Prostate gland (tissue), 2 donors: ENCODE measurements at regions not wholly inside any gene's neighbourhood (a gene's known extent, or its start where the extent isn't known, plus 50 kb on each side); places are given as distances from the start of the nearest gene placed in this dataset.

Experiments
- DNase-seq: peaks from one replicate; pipeline ENCODE4 v3.0.0-alpha.2; 2019; ENCODE audit warnings: low spot score
- H3K27ac ChIP-seq, 2 donors: fragments of 200-600 bp; sonication (generic); 2 replicates each; pipeline ENCODE4 v1.5.1; 2017 to 2019
- H3K27me3 ChIP-seq: fragments of 200-600 bp; sonication (generic); replicated peaks from 2 replicates; pipeline ENCODE4 v1.5.1; 2019; ENCODE audit not compliant: insufficient read depth
- H3K36me3 ChIP-seq, 2 donors: fragments of 200-600 bp; sonication (generic); 1 replicate in 1 of 2; 2 replicates in 1 of 2; pipeline versions ENCODE4 v1.5.1 to v1.8.1; 2017 to 2019
- H3K4me1 ChIP-seq: fragments of 200-600 bp; sonication (generic); replicated peaks from 2 replicates; pipeline ENCODE4 v1.5.1; 2019
- H3K4me3 ChIP-seq, 2 donors: fragments of 200-600 bp; sonication (generic); 2 replicates each; pipeline ENCODE4 v1.5.1; 2017 to 2019
- H3K9me3 ChIP-seq: fragments of 200-600 bp; sonication (generic); 2 replicates; pipeline ENCODE4 v1.5.1; 2017
- CTCF ChIP-seq, 4 experiments: fragments of 200-600 bp in 2 of 4; fragments of 450-650 bp in 2 of 4; sonication (generic) in 2 of 4; IDR thresholded peaks; 1 replicate in 3 of 4; 2 replicates in 1 of 4; pipeline ENCODE4 v1.5.1; 2016 to 2019; ENCODE audit warnings: antibody characterized with exemption in 4 of 4, mild to moderate bottlenecking in 2 of 4, moderate library complexity in 2 of 4
- POLR2A ChIP-seq: fragments of 450-650 bp; IDR thresholded peaks from one replicate; pipeline ENCODE4 v1.6.1; 2016; ENCODE audit warnings: antibody characterized with exemption, mild to moderate bottlenecking
- POLR2AphosphoS5 ChIP-seq: sonication (generic); formaldehyde crosslinking; IDR thresholded peaks from one replicate; pipeline ENCODE4 v1.6.1; 2017; ENCODE audit warnings: antibody characterized with exemption
- WGBS: methylation state at CpG from one replicate; pipeline ENCODE4 v1.1.5; 2018; 5-methylcytosine and 5-hydroxymethylcytosine counted together
- intact Hi-C: fragments of 100-400 bp; cut with DNase I; formaldehyde crosslinking; loops from one replicate; pipeline ENCODE4 v1.14.2; 2022

DNA sequence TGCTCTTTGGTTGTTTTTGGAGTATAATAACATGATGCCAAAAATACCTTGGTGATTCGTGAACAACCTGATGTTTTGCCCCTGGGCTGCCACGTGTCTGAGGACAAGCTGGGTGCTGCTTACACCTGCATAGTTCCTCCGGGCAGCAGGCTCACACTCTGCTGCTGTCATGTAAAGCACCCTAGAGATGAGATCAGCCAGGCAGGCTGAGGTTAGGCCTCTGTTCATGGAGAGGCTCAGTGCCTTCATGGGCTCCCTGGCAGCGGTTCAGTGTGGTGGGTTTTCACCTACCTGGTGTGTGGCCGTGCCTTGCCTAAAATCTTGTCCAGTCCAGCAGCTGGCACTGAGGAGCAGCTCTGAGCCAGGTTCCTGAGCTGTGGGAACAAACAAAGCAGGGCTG lies 60.1 kb upstream of the TAGAP start:
- Histone ChIP-seq H3K4me3 (no peak overlapping the region), H3K36me3 (no peaks in the 10 kb centered on the region), H3K4me1 (no peaks in the 10 kb centered on the region), H3K9me3 (no peaks in the 10 kb centered on the region), H3K27me3 (no peaks in the 10 kb centered on the region), H3K27ac (no peak overlapping the region)
- DNase-seq, result no peak
- intact Hi-C loops, result loop anchor here (2.0 to 10.0 kb wide), 3 partner anchors 62 to 400 kb away; partner anchors contain the start of gene RSPH3
- 51% methylated on average over 5 of the region's 5 CpGs for WGBS
- TF ChIP-seq POLR2A, result no peak
- TF ChIP-seq CTCF (IDR thresholded peaks at IDR 0.05), result no peak
- no peak for TF ChIP-seq POLR2AphosphoS5

- peak; percentile 32 for DNase-seq
- 36% methylated on average over 17 of the region's 17 CpGs for WGBS
- TF ChIP-seq POLR2A (no peak), CTCF (IDR thresholded peaks at IDR 0.05) (peak; percentile 44 to 77 (median 72)), POLR2AphosphoS5 (peak; percentile 5)
- H3K27me3 ChIP-seq, result no peaks in the 10 kb centered on the region
- H3K4me1 ChIP-seq, result no peaks in the 10 kb centered on the region
- H3K27ac ChIP-seq, result no peak overlapping the region
- H3K9me3 ChIP-seq, result no peaks in the 10 kb centered on the region
- intact Hi-C loops, result loop anchor here (2.0 to 10.0 kb wide), 3 partner anchors 62 to 400 kb away; partner anchors contain the start of gene RSPH3
- H3K36me3 ChIP-seq, result no peaks in the 10 kb centered on the region
- no peak overlapping the region for H3K4me3 ChIP-seq
These were observed 59.6 kb upstream of the TAGAP start for GRCh38 chr6:159104163-159104925.

DNA sequence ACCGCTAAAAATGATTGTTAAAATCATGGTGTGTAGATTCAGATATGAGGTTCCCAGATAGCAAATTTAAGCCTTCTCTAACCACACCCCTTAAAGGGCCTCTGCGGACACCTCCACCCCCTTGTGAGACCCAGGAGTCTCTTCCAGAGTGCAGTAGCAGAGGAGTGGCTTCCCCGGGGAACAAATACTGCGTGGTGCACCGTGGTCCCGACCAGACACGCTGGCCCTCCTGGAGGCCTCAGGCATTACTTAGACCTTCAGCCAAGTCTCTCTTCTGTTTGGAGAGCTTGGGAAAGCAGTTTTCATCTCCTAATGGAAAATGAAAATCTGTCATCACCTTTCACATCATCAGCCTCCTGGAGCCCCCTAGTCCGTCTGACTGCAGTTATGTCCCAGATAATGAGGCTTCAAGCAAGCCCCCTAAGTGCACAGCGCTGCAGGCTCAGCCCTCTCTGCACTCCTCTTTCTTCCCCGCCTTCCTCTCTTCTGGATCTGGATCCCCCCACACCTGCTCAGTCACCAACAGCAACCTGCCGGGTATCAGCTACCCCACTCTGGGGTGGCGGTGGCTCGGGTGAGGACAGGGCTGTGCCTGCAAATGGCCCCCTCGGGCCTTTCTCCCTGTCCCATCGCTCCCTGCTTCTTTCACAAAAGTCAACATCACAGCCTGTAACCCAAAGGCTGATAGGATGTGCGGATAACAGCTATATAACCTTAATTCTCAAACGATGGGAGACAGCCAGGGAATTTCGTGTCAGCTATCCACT lies 58.8 kb upstream of the TAGAP start:
- H3K27ac ChIP-seq, result no peak overlapping the region
- no peak for DNase-seq

DNA sequence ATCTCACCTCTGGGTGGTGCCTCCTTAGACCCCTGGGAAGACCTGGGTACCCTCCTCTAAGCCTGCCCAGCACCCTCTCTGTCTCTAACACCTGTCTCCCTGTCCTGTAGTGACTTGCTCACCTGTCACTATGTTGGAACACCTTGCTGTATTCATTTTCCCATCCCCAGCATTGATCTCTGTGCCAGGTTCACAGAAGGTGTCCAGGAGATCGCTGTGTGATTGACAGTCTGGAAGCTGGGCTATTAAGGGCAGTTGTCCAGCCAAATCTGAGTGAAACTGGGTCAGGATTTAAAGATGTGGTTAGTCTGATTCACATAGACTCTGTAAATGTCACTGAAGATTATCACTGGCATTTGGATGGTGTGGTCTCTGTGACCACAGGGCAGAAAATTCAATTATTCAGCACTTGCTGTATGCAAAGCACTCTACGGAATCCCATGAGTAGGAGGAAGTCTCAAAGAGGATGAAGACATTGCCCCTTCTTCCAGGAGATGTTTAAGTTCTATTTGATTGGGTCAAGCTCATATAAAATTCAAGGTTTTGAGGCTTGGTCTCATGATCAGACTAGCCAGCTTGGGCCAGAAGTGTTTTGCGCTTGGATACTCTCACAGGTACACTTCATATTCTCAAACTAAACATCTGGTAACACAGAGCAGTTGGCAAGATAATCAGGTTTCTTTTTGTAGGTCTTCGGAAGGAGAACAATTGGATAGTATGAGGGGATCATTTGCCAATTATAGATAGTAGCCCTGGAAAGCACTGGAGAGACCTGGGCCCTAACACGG lies 57.8 kb upstream of the TAGAP start:
- 82% methylated on average over 5 of the region's 5 CpGs for WGBS
- intact Hi-C loops, result loop anchor here (10.0 kb wide), 2 partner anchors 98 to 398 kb away; partner anchors contain the start of gene RSPH3
- no peaks in the 10 kb centered on the region for H3K4me1 ChIP-seq
- TF ChIP-seq POLR2A, result no peak
- no peak overlapping the region for H3K4me3 ChIP-seq
- H3K9me3 ChIP-seq, result no peaks in the 10 kb centered on the region
- no peak for DNase-seq
- no peaks in the 10 kb centered on the region for H3K27me3 ChIP-seq
- H3K36me3 ChIP-seq, result no peaks in the 10 kb centered on the region
- H3K27ac ChIP-seq, result no peak overlapping the region

More for the DNA sequence above, 58.8 kb upstream of the TAGAP start:
- no peak overlapping the region for H3K4me3 ChIP-seq
- intact Hi-C loops, result loop anchor here (2.0 to 10.0 kb wide), 3 partner anchors 61 to 399 kb away; partner anchors contain the start of gene RSPH3
- H3K4me1 ChIP-seq, result no peaks in the 10 kb centered on the region
- H3K36me3 ChIP-seq, result no peaks in the 10 kb centered on the region
- WGBS, result 48% methylated on average over 18 of the region's 18 CpGs
- TF ChIP-seq POLR2A, result no peak
- H3K9me3 ChIP-seq, result no peaks in the 10 kb centered on the region
- H3K27me3 ChIP-seq, result no peaks in the 10 kb centered on the region

DNA sequence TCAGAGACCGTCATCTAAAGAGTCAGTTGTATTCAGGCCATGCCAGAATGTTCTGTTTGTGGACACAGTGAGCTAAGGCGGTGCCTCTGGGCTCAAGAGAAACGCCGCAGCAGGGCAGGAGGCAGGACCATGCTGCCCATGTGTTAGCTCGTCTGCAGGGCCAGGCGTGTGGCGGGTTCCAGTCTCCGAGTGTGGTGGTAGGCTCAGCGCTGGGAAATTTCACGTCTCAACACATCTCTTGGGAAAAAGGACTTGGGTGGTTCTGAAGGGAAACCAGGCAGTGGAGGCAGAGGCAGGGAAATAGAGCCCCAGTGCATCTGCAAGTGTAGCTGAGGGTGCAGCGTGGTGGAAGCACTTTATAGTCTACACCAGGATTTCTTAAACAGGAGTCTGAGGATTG lies 56.9 kb upstream of the TAGAP start:
- no peaks in the 10 kb centered on the region for H3K9me3 ChIP-seq
- no peak for DNase-seq
- intact Hi-C loops, result loop anchor here (10.0 kb wide), 2 partner anchors 97 to 397 kb away; partner anchors contain the start of gene RSPH3
- H3K4me1 ChIP-seq, result no peaks in the 10 kb centered on the region
- H3K27ac ChIP-seq, result no peak overlapping the region
- H3K4me3 ChIP-seq, result no peak overlapping the region
- H3K36me3 ChIP-seq, result no peaks in the 10 kb centered on the region
- TF ChIP-seq POLR2A (no peak), CTCF (IDR thresholded peaks at IDR 0.05) (no peak), POLR2AphosphoS5 (no peak)
- H3K27me3 ChIP-seq, result no peaks in the 10 kb centered on the region
- WGBS, result 64% methylated on average over 11 of the region's 11 CpGs
